ENCODE measurements at regions not wholly inside any gene's neighbourhood (a gene's known extent, or its start where the extent isn't known, plus 50 kb on each side); places are given as distances from the start of the nearest gene placed in this dataset.

DNA sequence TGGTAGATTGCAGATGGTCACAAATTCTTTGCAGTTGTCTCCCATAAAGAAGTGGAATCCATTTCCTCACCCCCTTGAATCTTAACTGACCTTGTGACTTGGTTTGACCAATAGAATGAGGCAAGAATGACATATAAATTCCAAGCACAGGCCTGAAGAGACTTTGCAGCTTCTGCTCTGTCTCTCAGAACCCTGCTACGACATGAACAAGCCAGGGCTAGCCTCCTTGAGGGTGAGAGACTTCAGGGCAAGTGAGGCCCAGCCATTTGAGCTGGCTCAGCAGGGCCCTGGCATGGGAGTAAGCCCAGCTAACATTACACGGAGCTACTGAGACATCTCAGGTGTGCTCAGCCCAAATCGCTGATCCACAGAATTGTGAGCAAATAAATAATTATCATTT, 216.3 kb upstream of the MAN1A1 start:
- Histone ChIP-seq H3K36me3 (no peaks in the 10 kb centered on the region), H3K27me3 (replicated peaks in 1 of 7) (no peaks in the 10 kb centered on the region), H3K27ac (no peak overlapping the region), H3K9me3 (no peaks in the 10 kb centered on the region), H3K4me3 (no peak overlapping the region), H3K4me1 (no peaks in the 10 kb centered on the region)
- intact Hi-C loops (cut with DNase I; ENCODE audit: low total_unique reads) = no loop called here
- no peak for DNase-seq
- 87 to 97% (median 91%) methylated on average over 3 of the region's 3 CpGs for WGBS, 5 donors
- no peak for TF ChIP-seq POLR2A (IDR thresholded peaks at IDR 0.05)
- TF ChIP-seq, protein P1, sequence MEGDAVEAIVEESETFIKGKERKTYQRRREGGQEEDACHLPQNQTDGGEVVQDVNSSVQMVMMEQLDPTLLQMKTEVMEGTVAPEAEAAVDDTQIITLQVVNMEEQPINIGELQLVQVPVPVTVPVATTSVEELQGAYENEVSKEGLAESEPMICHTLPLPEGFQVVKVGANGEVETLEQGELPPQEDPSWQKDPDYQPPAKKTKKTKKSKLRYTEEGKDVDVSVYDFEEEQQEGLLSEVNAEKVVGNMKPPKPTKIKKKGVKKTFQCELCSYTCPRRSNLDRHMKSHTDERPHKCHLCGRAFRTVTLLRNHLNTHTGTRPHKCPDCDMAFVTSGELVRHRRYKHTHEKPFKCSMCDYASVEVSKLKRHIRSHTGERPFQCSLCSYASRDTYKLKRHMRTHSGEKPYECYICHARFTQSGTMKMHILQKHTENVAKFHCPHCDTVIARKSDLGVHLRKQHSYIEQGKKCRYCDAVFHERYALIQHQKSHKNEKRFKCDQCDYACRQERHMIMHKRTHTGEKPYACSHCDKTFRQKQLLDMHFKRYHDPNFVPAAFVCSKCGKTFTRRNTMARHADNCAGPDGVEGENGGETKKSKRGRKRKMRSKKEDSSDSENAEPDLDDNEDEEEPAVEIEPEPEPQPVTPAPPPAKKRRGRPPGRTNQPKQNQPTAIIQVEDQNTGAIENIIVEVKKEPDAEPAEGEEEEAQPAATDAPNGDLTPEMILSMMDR (IDR thresholded peaks at IDR 0.05 in 8 of 11, conservative IDR thresholded peaks at IDR 0.05 in 3 of 11) = no peak
- no peak for TF ChIP-seq POLR2AphosphoS5 (IDR thresholded peaks at IDR 0.05)

GRCh38 chr6:119562168-119562567, 212.6 kb upstream of the MAN1A1 start:
- H3K4me1 ChIP-seq = no peaks in the 10 kb centered on the region
- no peak overlapping the region for H3K27ac ChIP-seq
- no peak for TF ChIP-seq POLR2AphosphoS5 (IDR thresholded peaks at IDR 0.05)
- H3K36me3 ChIP-seq = no peaks in the 10 kb centered on the region
- intact Hi-C loops (cut with DNase I; ENCODE audit: low total_unique reads) = no loop called here
- H3K9me3 ChIP-seq = no peaks in the 10 kb centered on the region
- no peaks in the 10 kb centered on the region for H3K27me3 ChIP-seq (replicated peaks in 1 of 7)
- DNase-seq = no peak
- no peak overlapping the region for H3K4me3 ChIP-seq

DNA sequence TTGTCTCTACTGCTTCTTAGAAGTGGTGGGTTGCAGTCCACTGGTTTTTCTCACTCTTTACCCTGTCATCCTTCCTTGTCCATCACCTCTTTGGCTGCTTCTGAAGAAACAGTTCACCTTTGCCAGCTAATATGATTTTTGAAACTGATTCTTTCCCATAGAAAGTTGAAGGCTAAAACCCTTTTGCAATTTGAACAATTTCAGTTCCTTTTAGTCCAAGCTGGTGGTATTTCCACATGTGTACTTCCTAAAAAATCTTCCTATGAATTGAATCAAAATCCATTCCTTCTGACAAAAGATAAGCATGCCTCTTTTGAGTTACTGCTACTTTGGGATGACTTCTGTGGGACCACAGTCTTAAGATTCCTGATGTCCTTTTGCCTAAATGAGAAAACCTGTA, 210.0 kb upstream of the MAN1A1 start:
- no peaks in the 10 kb centered on the region for H3K4me1 ChIP-seq
- H3K27ac ChIP-seq = no peak overlapping the region
- H3K4me3 ChIP-seq = no peak overlapping the region
- H3K36me3 ChIP-seq = no peaks in the 10 kb centered on the region
- no peak for TF ChIP-seq POLR2A (IDR thresholded peaks at IDR 0.05)
- no peak for TF ChIP-seq POLR2AphosphoS5 (IDR thresholded peaks at IDR 0.05)
- TF ChIP-seq, protein P1 (IDR thresholded peaks at IDR 0.05 in 8 of 11, conservative IDR thresholded peaks at IDR 0.05 in 3 of 11) = no peak
- intact Hi-C loops (cut with DNase I; ENCODE audit: low total_unique reads) = no loop called here
- no peaks in the 10 kb centered on the region for H3K27me3 ChIP-seq (replicated peaks in 1 of 7)
- no peak for DNase-seq
- no peaks in the 10 kb centered on the region for H3K9me3 ChIP-seq

- TF ChIP-seq, protein P1 (IDR thresholded peaks at IDR 0.05 in 8 of 11, conservative IDR thresholded peaks at IDR 0.05 in 3 of 11) = no peak
- TF ChIP-seq POLR2A (IDR thresholded peaks at IDR 0.05) (no peak), POLR2AphosphoS5 (IDR thresholded peaks at IDR 0.05) (no peak)
- Histone ChIP-seq H3K4me3 (no peak overlapping the region), H3K4me1 (no peaks in the 10 kb centered on the region), H3K27me3 (replicated peaks in 1 of 7) (no peaks in the 10 kb centered on the region), H3K36me3 (no peaks in the 10 kb centered on the region), H3K9me3 (peaks cover 0 to 10% (median 7%) of the 10 kb centered on the region in 8 donors), H3K27ac (no peak overlapping the region)
- 94 to 99% (median 95%) methylated on average over 5 of the region's 5 CpGs for WGBS, 5 donors
- no peak for DNase-seq
- intact Hi-C loops (cut with DNase I; ENCODE audit: low total_unique reads) = no loop called here
Measured at GRCh38 chr6:119557239-119557638, 207.7 kb upstream of the MAN1A1 start.

DNA sequence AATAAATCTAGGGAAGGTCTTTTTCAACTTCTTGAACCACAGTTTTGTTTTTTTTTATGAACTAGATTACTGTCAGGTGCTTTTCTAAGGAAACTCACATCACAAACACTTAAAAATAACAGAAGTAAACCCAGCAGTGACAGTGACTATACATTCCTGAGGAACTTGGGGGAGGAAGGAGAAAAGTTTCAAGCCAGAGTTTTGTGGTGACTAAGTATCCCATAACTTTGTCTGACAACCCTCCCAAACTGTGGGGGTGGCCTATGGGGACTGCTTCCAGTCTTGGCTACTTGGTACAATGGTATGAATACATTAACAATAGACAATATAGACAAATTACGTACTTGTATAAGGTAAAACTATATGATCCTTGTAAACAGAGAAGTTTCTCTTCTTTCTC, 202.5 kb upstream of the MAN1A1 start:
- 95 to 98% (median 97%) methylated on average over 1 of the region's 1 CpG for WGBS, 5 donors
- no peak overlapping the region for H3K4me3 ChIP-seq
- H3K36me3 ChIP-seq = no peaks in the 10 kb centered on the region
- no peaks in the 10 kb centered on the region for H3K27me3 ChIP-seq (replicated peaks in 1 of 7)
- no peaks in the 10 kb centered on the region for H3K4me1 ChIP-seq
- intact Hi-C loops (cut with DNase I; ENCODE audit: low total_unique reads) = no loop called here
- H3K9me3 ChIP-seq = peaks cover 0 to 10% (median 7%) of the 10 kb centered on the region in 8 donors
- TF ChIP-seq POLR2A (IDR thresholded peaks at IDR 0.05) = no peak
- TF ChIP-seq, protein P1 (IDR thresholded peaks at IDR 0.05 in 8 of 11, conservative IDR thresholded peaks at IDR 0.05 in 3 of 11) = no peak
- no peak for TF ChIP-seq POLR2AphosphoS5 (IDR thresholded peaks at IDR 0.05)
- DNase-seq = no peak
- no peak overlapping the region for H3K27ac ChIP-seq

Data from spleen (tissue), 11 donors.